ENCODE measurements at regions not wholly inside any gene's neighbourhood (a gene's known extent, or its start where the extent isn't known, plus 50 kb on each side); places are given as distances from the start of the nearest gene placed in this dataset.
"Not testable (repeated sequence)": the region's sequence is repeated elsewhere in the genome, so short reads cannot be mapped to it uniquely, and the experiment has no call there.

DNA sequence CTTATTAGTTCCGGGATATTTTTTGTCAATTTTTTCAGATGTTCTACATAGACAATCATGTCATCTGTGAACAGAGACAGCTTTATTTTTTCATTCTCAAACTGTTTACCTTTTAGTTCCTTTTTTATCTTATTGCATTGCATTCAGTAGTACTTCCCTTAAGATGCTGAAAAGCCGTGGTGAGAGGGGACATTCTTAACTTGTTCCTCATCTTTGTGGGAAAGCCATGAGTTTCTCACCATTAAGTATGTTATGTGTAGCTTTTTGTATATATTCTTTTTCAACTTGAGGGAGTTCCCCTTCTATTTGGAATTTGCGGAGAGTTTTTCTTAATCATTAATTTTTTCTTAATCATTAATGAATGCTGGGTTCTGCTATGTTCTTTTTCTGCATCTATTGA lies 1727.1 kb upstream of the SEL1L start:
- H3K27ac Mint-ChIP-seq, result no peak overlapping the region
- peaks cover 10% of the 10 kb centered on the region for H3K9me3 Mint-ChIP-seq
- no peaks in the 10 kb centered on the region for H3K27me3 Mint-ChIP-seq
- no peaks in the 10 kb centered on the region for H3K36me3 Mint-ChIP-seq (ENCODE audit: low read depth)
- intact Hi-C loops (cut with micrococcal nuclease), result no loop called here
- no peak overlapping the region for H3K4me3 Mint-ChIP-seq
- DNase-seq, result no peak
- H3K4me1 Mint-ChIP-seq, result no peaks in the 10 kb centered on the region

GRCh38 chr14:83269583-83269982 lies 1735.9 kb upstream of the SEL1L start:
- Mint-ChIP-seq H3K4me1 (no peaks in the 10 kb centered on the region), H3K4me3 (no peak overlapping the region), H3K36me3 (ENCODE audit: low read depth) (no peaks in the 10 kb centered on the region), H3K27ac (no peak overlapping the region), H3K27me3 (no peaks in the 10 kb centered on the region), H3K9me3 (peaks cover under 1% of the 10 kb centered on the region)
- no peak for DNase-seq
- intact Hi-C loops (cut with micrococcal nuclease), result no loop called here

- Mint-ChIP-seq H3K27me3 (no peaks in the 10 kb centered on the region), H3K36me3 (ENCODE audit: low read depth) (no peaks in the 10 kb centered on the region), H3K27ac (no peak overlapping the region), H3K4me3 (no peak overlapping the region), H3K4me1 (no peaks in the 10 kb centered on the region), H3K9me3 (no peaks in the 10 kb centered on the region)
- DNase-seq, result no peak
- intact Hi-C loops (cut with micrococcal nuclease), result no loop called here
Observed at GRCh38 chr14:83271663-83272062, 1738.0 kb upstream of the SEL1L start.

- intact Hi-C loops (cut with micrococcal nuclease), result no loop called here
- no peak for DNase-seq
- Mint-ChIP-seq H3K9me3 (no peaks in the 10 kb centered on the region), H3K36me3 (ENCODE audit: low read depth) (no peaks in the 10 kb centered on the region), H3K4me3 (no peak overlapping the region), H3K4me1 (no peaks in the 10 kb centered on the region), H3K27ac (no peak overlapping the region), H3K27me3 (no peaks in the 10 kb centered on the region)
Observed at GRCh38 chr14:83280719-83281118, 1747.1 kb upstream of the SEL1L start.

GRCh38 chr14:83282706-83283105 lies 1749.1 kb upstream of the SEL1L start:
- DNase-seq, result no peak
- H3K27me3 Mint-ChIP-seq, result no peaks in the 10 kb centered on the region
- H3K4me3 Mint-ChIP-seq, result no peak overlapping the region
- no peaks in the 10 kb centered on the region for H3K9me3 Mint-ChIP-seq
- no peaks in the 10 kb centered on the region for H3K36me3 Mint-ChIP-seq (ENCODE audit: low read depth)
- intact Hi-C loops (cut with micrococcal nuclease), result no loop called here
- no peaks in the 10 kb centered on the region for H3K4me1 Mint-ChIP-seq
- H3K27ac Mint-ChIP-seq, result no peak overlapping the region

DNA sequence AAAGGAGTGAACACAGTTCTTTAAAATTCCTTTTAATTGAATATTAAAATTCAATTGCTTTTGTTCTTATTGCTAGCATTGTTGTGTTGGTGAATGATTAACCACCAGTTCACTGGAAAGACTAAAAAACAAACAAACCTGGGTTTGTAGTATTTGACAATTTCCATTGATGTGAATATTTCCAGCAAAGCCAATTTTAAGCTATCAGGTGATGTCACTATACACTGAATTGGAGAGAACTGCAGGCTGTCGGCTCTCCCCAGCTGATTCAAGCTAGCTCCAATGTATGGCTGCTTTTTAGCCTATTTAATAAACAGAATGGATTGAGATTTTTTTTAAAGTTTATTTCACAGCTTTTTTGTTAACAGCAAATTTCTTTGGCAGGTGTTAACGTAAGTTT lies 1753.6 kb upstream of the SEL1L start:
- intact Hi-C loops (cut with micrococcal nuclease), result no loop called here
- Mint-ChIP-seq H3K4me3 (no peak overlapping the region), H3K4me1 (no peaks in the 10 kb centered on the region), H3K27me3 (no peaks in the 10 kb centered on the region), H3K36me3 (ENCODE audit: low read depth) (no peaks in the 10 kb centered on the region), H3K9me3 (no peaks in the 10 kb centered on the region), H3K27ac (no peak overlapping the region)
- DNase-seq, result no peak

- no peak overlapping the region for H3K4me3 Mint-ChIP-seq
- H3K9me3 Mint-ChIP-seq, result no peaks in the 10 kb centered on the region
- no peaks in the 10 kb centered on the region for H3K36me3 Mint-ChIP-seq (ENCODE audit: low read depth)
- no peak for DNase-seq
- H3K27ac Mint-ChIP-seq, result no peak overlapping the region
- intact Hi-C loops (cut with micrococcal nuclease), result no loop called here
- no peaks in the 10 kb centered on the region for H3K4me1 Mint-ChIP-seq
- H3K27me3 Mint-ChIP-seq, result no peaks in the 10 kb centered on the region
Observed at GRCh38 chr14:83289390-83289789, 1755.7 kb upstream of the SEL1L start.

DNA sequence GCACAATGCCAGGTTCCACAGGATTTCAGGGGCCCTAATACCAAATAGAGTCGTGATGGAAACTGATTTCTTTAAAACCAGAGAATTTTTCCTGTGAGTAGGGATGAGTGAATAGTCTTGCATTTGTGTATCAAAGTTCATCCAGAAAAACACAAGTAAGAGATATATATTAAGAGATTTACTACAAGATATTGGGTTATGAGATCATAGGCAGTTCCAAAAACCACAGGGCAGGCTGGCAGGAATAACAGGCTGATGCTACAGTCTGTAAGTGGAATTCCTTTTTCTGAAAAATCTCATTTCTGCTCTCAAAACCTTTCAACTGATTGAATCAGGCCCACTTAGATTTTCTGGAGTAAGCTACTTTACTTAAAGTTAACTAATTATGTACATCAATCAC lies 1756.2 kb upstream of the SEL1L start:
- Mint-ChIP-seq H3K27me3 (no peaks in the 10 kb centered on the region), H3K4me3 (no peak overlapping the region), H3K27ac (no peak overlapping the region), H3K4me1 (no peaks in the 10 kb centered on the region), H3K9me3 (no peaks in the 10 kb centered on the region), H3K36me3 (ENCODE audit: low read depth) (no peaks in the 10 kb centered on the region)
- intact Hi-C loops (cut with micrococcal nuclease), result no loop called here
- DNase-seq, result no peak

DNA sequence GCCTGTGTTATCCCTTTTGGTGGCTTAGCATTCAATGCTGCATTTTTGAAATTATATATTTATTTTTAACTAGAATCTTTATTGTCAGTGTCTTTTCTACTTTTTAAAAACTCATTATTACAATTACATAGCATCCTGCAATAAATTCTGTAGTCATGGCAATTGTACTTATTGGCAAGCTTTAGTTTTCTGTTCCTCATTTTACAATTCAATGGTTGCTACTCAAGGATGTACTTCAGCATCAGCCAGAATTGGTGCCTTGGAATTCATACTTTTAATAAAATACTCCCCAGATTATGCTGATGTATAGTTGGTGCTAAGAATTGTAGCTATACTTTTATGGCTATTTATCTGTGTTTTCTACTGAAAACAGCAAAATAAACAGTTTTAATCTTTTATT lies 1756.8 kb upstream of the SEL1L start:
- Mint-ChIP-seq H3K4me1 (no peaks in the 10 kb centered on the region), H3K27ac (no peak overlapping the region), H3K27me3 (no peaks in the 10 kb centered on the region), H3K9me3 (no peaks in the 10 kb centered on the region), H3K4me3 (no peak overlapping the region), H3K36me3 (ENCODE audit: low read depth) (no peaks in the 10 kb centered on the region)
- DNase-seq, result no peak
- intact Hi-C loops (cut with micrococcal nuclease), result no loop called here

DNA sequence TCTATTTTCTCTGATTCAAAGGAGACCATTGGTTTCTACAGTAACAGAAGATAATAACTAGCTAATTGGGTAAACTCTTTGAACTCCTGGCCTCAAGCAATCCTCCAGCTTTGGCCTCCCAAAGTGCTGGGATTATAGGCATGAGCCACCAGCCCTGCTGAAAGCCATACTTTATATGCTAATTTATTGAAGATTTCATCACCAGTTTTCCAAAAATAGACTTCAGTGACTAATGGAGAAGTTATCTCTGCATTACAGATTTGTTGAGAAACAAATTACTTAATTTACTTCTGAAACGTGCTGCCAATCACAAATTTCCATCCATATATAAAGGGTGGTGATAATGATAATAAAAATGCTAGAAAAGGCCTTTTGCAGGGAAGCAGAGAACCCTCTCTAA lies 1758.1 kb upstream of the SEL1L start:
- no peak overlapping the region for H3K4me3 Mint-ChIP-seq
- no peaks in the 10 kb centered on the region for H3K4me1 Mint-ChIP-seq
- H3K36me3 Mint-ChIP-seq (ENCODE audit: low read depth), result no peaks in the 10 kb centered on the region
- H3K27me3 Mint-ChIP-seq, result no peaks in the 10 kb centered on the region
- no peak overlapping the region for H3K27ac Mint-ChIP-seq
- intact Hi-C loops (cut with micrococcal nuclease), result no loop called here
- no peak for DNase-seq
- no peaks in the 10 kb centered on the region for H3K9me3 Mint-ChIP-seq

- H3K27me3 Mint-ChIP-seq, result no peaks in the 10 kb centered on the region
- no peak for DNase-seq
- intact Hi-C loops (cut with micrococcal nuclease), result no loop called here
- H3K36me3 Mint-ChIP-seq (ENCODE audit: low read depth), result no peaks in the 10 kb centered on the region
- H3K4me1 Mint-ChIP-seq, result no peaks in the 10 kb centered on the region
- no peaks in the 10 kb centered on the region for H3K9me3 Mint-ChIP-seq
- H3K4me3 Mint-ChIP-seq, result no peak overlapping the region
- no peak overlapping the region for H3K27ac Mint-ChIP-seq
Observed at GRCh38 chr14:83294941-83295340, 1761.3 kb upstream of the SEL1L start.

DNA sequence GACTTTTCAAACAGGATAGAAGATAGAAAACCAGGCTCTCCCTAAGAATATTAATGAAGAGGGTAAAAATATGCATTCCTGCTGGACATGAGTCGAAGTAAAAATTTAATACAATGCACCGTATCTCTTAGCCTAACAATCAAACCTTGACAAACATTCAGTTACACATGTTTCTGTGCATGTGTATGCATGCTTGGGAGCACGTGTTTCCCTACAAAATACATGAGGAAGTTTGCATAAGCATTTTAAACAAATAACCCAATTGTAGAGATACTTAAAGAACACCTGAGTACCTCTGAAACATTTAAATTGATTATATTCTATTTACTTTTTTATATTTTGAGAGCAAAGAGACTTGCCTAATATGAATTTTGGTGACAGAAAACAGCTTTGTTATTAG lies 1763.7 kb upstream of the SEL1L start:
- Mint-ChIP-seq H3K4me1 (no peaks in the 10 kb centered on the region), H3K36me3 (ENCODE audit: low read depth) (no peaks in the 10 kb centered on the region), H3K27me3 (no peaks in the 10 kb centered on the region), H3K9me3 (no peaks in the 10 kb centered on the region), H3K27ac (no peak overlapping the region), H3K4me3 (no peak overlapping the region)
- intact Hi-C loops (cut with micrococcal nuclease), result no loop called here
- no peak for DNase-seq

GRCh38 chr14:83298016-83298415 lies 1764.4 kb upstream of the SEL1L start:
- H3K27me3 Mint-ChIP-seq; intact Hi-C loops (cut with micrococcal nuclease); H3K9me3 Mint-ChIP-seq; DNase-seq; H3K27ac Mint-ChIP-seq; H3K4me3 Mint-ChIP-seq; H3K4me1 Mint-ChIP-seq; H3K36me3 Mint-ChIP-seq (ENCODE audit: low read depth): not testable (repeated sequence)

GRCh38 chr14:83300476-83301064 lies 1766.9 kb upstream of the SEL1L start:
- intact Hi-C loops (cut with micrococcal nuclease), result no loop called here
- Mint-ChIP-seq H3K36me3 (ENCODE audit: low read depth) (no peaks in the 10 kb centered on the region), H3K4me3 (no peak overlapping the region), H3K4me1 (no peaks in the 10 kb centered on the region), H3K27ac (no peak overlapping the region), H3K9me3 (no peaks in the 10 kb centered on the region), H3K27me3 (no peaks in the 10 kb centered on the region)
- DNase-seq, result no peak

DNA sequence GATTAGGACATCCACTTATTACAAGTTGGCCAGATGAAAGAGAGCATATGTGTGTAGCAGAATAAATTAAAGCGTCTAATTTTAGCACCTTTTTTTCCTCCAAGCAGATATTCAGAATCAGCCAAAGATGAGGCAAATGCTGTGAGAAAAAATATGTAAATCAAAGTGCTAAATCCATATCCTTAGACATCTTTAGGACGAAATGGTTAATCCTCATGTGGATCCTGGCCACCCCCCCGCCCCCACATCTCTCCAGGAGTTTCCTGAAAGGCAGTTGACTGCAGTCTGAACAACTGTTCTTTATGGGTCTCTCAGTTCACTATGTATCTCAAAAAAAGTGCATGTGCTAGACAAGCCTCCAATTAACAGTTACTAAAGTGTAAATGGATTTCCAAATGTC lies 1768.1 kb upstream of the SEL1L start:
- intact Hi-C loops (cut with micrococcal nuclease), result no loop called here
- Mint-ChIP-seq H3K36me3 (ENCODE audit: low read depth) (no peaks in the 10 kb centered on the region), H3K4me1 (no peaks in the 10 kb centered on the region), H3K27me3 (no peaks in the 10 kb centered on the region), H3K9me3 (no peaks in the 10 kb centered on the region), H3K4me3 (no peak overlapping the region), H3K27ac (no peak overlapping the region)
- DNase-seq, result no peak
